ENCODE measurements at regions not wholly inside any gene's neighbourhood (a gene's known extent, or its start where the extent isn't known, plus 50 kb on each side); places are given as distances from the start of the nearest gene placed in this dataset.

- TF ChIP-seq CTCF (IDR thresholded peaks at IDR 0.05) (no peak), POLR2A (IDR thresholded peaks at IDR 0.05) (no peak)
Measured at GRCh38 chr7:25964483-25964991, 187.5 kb upstream of the NFE2L3 start.

Data from adrenal gland (tissue), 5 donors.